Mucosa of rectum (tissue), 2 donors: ENCODE measurements at regions not wholly inside any gene's neighbourhood (a gene's known extent, or its start where the extent isn't known, plus 50 kb on each side); places are given as distances from the start of the nearest gene placed in this dataset.
A peak's percentile ranks its signal among the peaks of the same experiment; 100 is the strongest.

Experiments
- H3K27ac ChIP-seq, 2 donors: one replicate each; pipeline ENCODE4 v1.7.0; 2013; ENCODE audit warnings: inconsistent platforms in 2 of 2, low read depth in 2 of 2, low read length in 2 of 2
- H3K27me3 ChIP-seq, 2 donors: one replicate each; pipeline ENCODE4 v1.7.0; 2013; ENCODE audit warnings: low read length in 2 of 2; ENCODE audit not compliant: control insufficient read depth in 2 of 2, insufficient read depth in 2 of 2
- H3K36me3 ChIP-seq, 2 donors: one replicate each; pipeline ENCODE4 v1.7.0; 2013; ENCODE audit warnings: low read length in 2 of 2; ENCODE audit not compliant: control insufficient read depth in 2 of 2, insufficient read depth in 2 of 2
- H3K4me1 ChIP-seq, 2 donors: one replicate each; pipeline ENCODE4 v1.7.0; 2013; ENCODE audit warnings: low read length in 2 of 2, mild to moderate bottlenecking in 1 of 2; ENCODE audit not compliant: control insufficient read depth in 2 of 2, insufficient read depth in 2 of 2
- H3K4me3 ChIP-seq, 2 donors: one replicate each; pipeline ENCODE4 v1.7.0; 2013; ENCODE audit warnings: low read length in 2 of 2
- H3K9ac ChIP-seq, 2 donors: one replicate each; pipeline ENCODE4 v1.7.0; 2013; ENCODE audit warnings: low read length in 2 of 2, low read depth in 1 of 2, mild to moderate bottlenecking in 1 of 2
- H3K9me3 ChIP-seq, 2 donors: one replicate each; pipeline ENCODE4 v1.7.0; 2013; ENCODE audit warnings: low read length in 2 of 2; ENCODE audit not compliant: control insufficient read depth in 2 of 2
- donor health status: healthy.
- donor health status: Normal muscosa, but diverticular disease.

GRCh38 chr18:22267225-22267624 lies 97.8 kb downstream of the GATA6 start:
- H3K27me3 ChIP-seq, result no peaks in the 10 kb centered on the region
- H3K4me3 ChIP-seq, result no peak overlapping the region
- no peak overlapping the region for H3K9ac ChIP-seq
- peaks cover 0 to 3% of the 10 kb centered on the region in 2 donors for H3K4me1 ChIP-seq
- no peaks in the 10 kb centered on the region for H3K9me3 ChIP-seq
- H3K27ac ChIP-seq, result no peak overlapping the region
- no peaks in the 10 kb centered on the region for H3K36me3 ChIP-seq

- H3K4me3 ChIP-seq, result no peak overlapping the region
- H3K27me3 ChIP-seq, result no peaks in the 10 kb centered on the region
- no peaks in the 10 kb centered on the region for H3K36me3 ChIP-seq
- no peaks in the 10 kb centered on the region for H3K9me3 ChIP-seq
- no peak overlapping the region for H3K9ac ChIP-seq
- no peak overlapping the region for H3K27ac ChIP-seq
- peaks cover 0 to 3% of the 10 kb centered on the region in 2 donors for H3K4me1 ChIP-seq
Measured at GRCh38 chr18:22265838-22266237, 96.4 kb downstream of the GATA6 start.

- Histone ChIP-seq H3K36me3 (no peaks in the 10 kb centered on the region), H3K27ac (no peak overlapping the region), H3K4me3 (no peak overlapping the region), H3K9me3 (no peaks in the 10 kb centered on the region), H3K27me3 (no peaks in the 10 kb centered on the region), H3K4me1 (no peaks in the 10 kb centered on the region), H3K9ac (no peak overlapping the region)
Measured at GRCh38 chr18:22260208-22260820, 90.9 kb downstream of the GATA6 start.

- no peak overlapping the region for H3K9ac ChIP-seq
- H3K4me3 ChIP-seq, result no peak overlapping the region
- H3K9me3 ChIP-seq, result no peaks in the 10 kb centered on the region
- no peaks in the 10 kb centered on the region for H3K36me3 ChIP-seq
- no peaks in the 10 kb centered on the region for H3K27me3 ChIP-seq
- H3K4me1 ChIP-seq, result peaks cover 0 to 5% of the 10 kb centered on the region in 2 donors
- H3K27ac ChIP-seq, result no peak overlapping the region
Measured at GRCh38 chr18:22257022-22257543, 87.7 kb downstream of the GATA6 start.

- peak overlapping the region; percentile 4 to 31 for H3K4me3 ChIP-seq
- H3K36me3 ChIP-seq, result no peaks in the 10 kb centered on the region
- peak overlapping the region in 1 of 2 donors; percentile 41 for H3K9ac ChIP-seq
- H3K27me3 ChIP-seq, result no peaks in the 10 kb centered on the region
- H3K4me1 ChIP-seq, result peaks cover 6 to 21% of the 10 kb centered on the region in 2 donors
- peak overlapping the region; percentile 65 to 68 for H3K27ac ChIP-seq
- no peaks in the 10 kb centered on the region for H3K9me3 ChIP-seq
Measured at GRCh38 chr18:22254088-22254487, 84.7 kb downstream of the GATA6 start.

GRCh38 chr18:22253676-22254075 lies 84.3 kb downstream of the GATA6 start:
- Histone ChIP-seq H3K27ac (peak overlapping the region; percentile 65 to 68), H3K27me3 (no peaks in the 10 kb centered on the region)

GRCh38 chr18:22253156-22253555 lies 83.8 kb downstream of the GATA6 start:
- no peaks in the 10 kb centered on the region for H3K9me3 ChIP-seq
- no peak overlapping the region for H3K9ac ChIP-seq
- H3K4me3 ChIP-seq, result no peak overlapping the region
- no peaks in the 10 kb centered on the region for H3K27me3 ChIP-seq
- peak overlapping the region in 1 of 2 donors; percentile 65 for H3K27ac ChIP-seq
- H3K36me3 ChIP-seq, result no peaks in the 10 kb centered on the region
- peaks cover 6 to 21% of the 10 kb centered on the region in 2 donors for H3K4me1 ChIP-seq

More at GRCh38 chr18:22253676-22254075, 84.3 kb downstream of the GATA6 start:
- Histone ChIP-seq H3K9ac (peak overlapping the region in 1 of 2 donors; percentile 41), H3K36me3 (no peaks in the 10 kb centered on the region), H3K9me3 (no peaks in the 10 kb centered on the region), H3K4me3 (peak overlapping the region; percentile 4 to 31), H3K4me1 (peaks cover 6 to 21% of the 10 kb centered on the region in 2 donors)
